ENCODE measurements at regions not wholly inside any gene's neighbourhood (a gene's known extent, or its start where the extent isn't known, plus 50 kb on each side); places are given as distances from the start of the nearest gene placed in this dataset.

- DNase-seq = no peak
Measured at GRCh38 chr18:3360211-3360610, 89.8 kb upstream of the TGIF1 start.

- no peak for DNase-seq
Measured at GRCh38 chr18:3367491-3368091, 82.4 kb upstream of the TGIF1 start.

- DNase-seq = no peak
Measured at GRCh38 chr18:3368193-3368592, 81.8 kb upstream of the TGIF1 start.

GRCh38 chr18:3379685-3380084, 70.3 kb upstream of the TGIF1 start:
- no peak for DNase-seq

- DNase-seq = peak; percentile 75
Measured at GRCh38 chr18:3380384-3380961, 69.5 kb upstream of the TGIF1 start.

GRCh38 chr18:3383381-3383915, 66.5 kb upstream of the TGIF1 start:
- DNase-seq = no peak

- no peak for DNase-seq
Measured at GRCh38 chr18:3384664-3385563, 65.1 kb upstream of the TGIF1 start.

GRCh38 chr18:3388323-3388722, 61.6 kb upstream of the TGIF1 start:
- no peak for DNase-seq

GRCh38 chr18:3388980-3389379, 61.0 kb upstream of the TGIF1 start:
- DNase-seq = no peak

- DNase-seq = no peak
Measured at GRCh38 chr18:3389977-3390376, 60.0 kb upstream of the TGIF1 start.

- DNase-seq = no peak
Measured at GRCh38 chr18:3391704-3392466, 58.1 kb upstream of the TGIF1 start.

GRCh38 chr18:3392467-3392855, 57.5 kb upstream of the TGIF1 start:
- DNase-seq = no peak

- DNase-seq = no peak
Measured at GRCh38 chr18:3394648-3395047, 55.3 kb upstream of the TGIF1 start.

GRCh38 chr18:3395466-3395865, 54.5 kb upstream of the TGIF1 start:
- DNase-seq = no peak

GRCh38 chr18:3397031-3397750, 52.8 kb upstream of the TGIF1 start:
- DNase-seq = no peak

- DNase-seq = no peak
Measured at GRCh38 chr18:3397786-3398185, 52.2 kb upstream of the TGIF1 start.

Data from activated CD4-positive, alpha-beta T cell treated with anti-CD3 and anti-CD28 coated beads, Interleukin-2, amount 50 U/mL, for 16 hours (primary cell).